Activated naive CD4-positive, alpha-beta T cell treated with anti-CD3 and anti-CD28 coated beads, Interleukin-2, amount 50 U/mL, for 72 hours (primary cell): ENCODE measurements at regions not wholly inside any gene's neighbourhood (a gene's known extent, or its start where the extent isn't known, plus 50 kb on each side); places are given as distances from the start of the nearest gene placed in this dataset.

Experiments used
- ATAC-seq, 2 donors: fragments of 150-1000 bp; cut with Tn5 transposase; 2 replicates each; pipeline ENCODE4 v1.10.0; 2021; ENCODE audit warnings: mild to moderate bottlenecking in 2 of 2, moderate library complexity in 2 of 2
- DNase-seq, 2 donors: peaks; one replicate each; pipeline ENCODE4 v3.0.0; 2021 to 2022; ENCODE audit warnings: low spot score in 2 of 2
- H3K27ac Mint-ChIP-seq, 2 donors: one replicate each; pipeline ENCODE4 v1.8.0; 2022; ENCODE audit warnings: mild to moderate bottlenecking in 2 of 2, mixed read lengths in 2 of 2
- H3K36me3 Mint-ChIP-seq, 2 donors: one replicate each; pipeline ENCODE4 v1.8.0; 2022; ENCODE audit warnings: mixed read lengths in 2 of 2
- H3K9me3 Mint-ChIP-seq, 2 donors: one replicate each; pipeline ENCODE4 v1.8.0; 2022; ENCODE audit warnings: mixed read lengths in 2 of 2

GRCh38 chr14:81694419-81694818, 160.8 kb upstream of the SEL1L start:
- H3K36me3 Mint-ChIP-seq: no peaks in the 10 kb centered on the region
- no peaks in the 10 kb centered on the region for H3K9me3 Mint-ChIP-seq
- ATAC-seq (no peak), DNase-seq (no peak)
- H3K27ac Mint-ChIP-seq: no peak overlapping the region

- ATAC-seq (no peak), DNase-seq (no peak)
- H3K36me3 Mint-ChIP-seq: no peaks in the 10 kb centered on the region
- H3K27ac Mint-ChIP-seq: no peak overlapping the region
- H3K9me3 Mint-ChIP-seq: peaks cover 10 to 14% of the 10 kb centered on the region in 2 donors
These were observed 176.0 kb upstream of the SEL1L start for GRCh38 chr14:81709681-81710080.

GRCh38 chr14:81710232-81710845, 176.7 kb upstream of the SEL1L start:
- Mint-ChIP-seq H3K9me3 (peaks cover 10 to 14% of the 10 kb centered on the region in 2 donors), H3K36me3 (no peaks in the 10 kb centered on the region), H3K27ac (no peak overlapping the region)
- DNase-seq (no peak), ATAC-seq (peak in 1 of 2 donors; percentile 38)

GRCh38 chr14:81715731-81716130, 182.1 kb upstream of the SEL1L start:
- no peaks in the 10 kb centered on the region for H3K36me3 Mint-ChIP-seq
- H3K9me3 Mint-ChIP-seq: peaks cover 5% of the 10 kb centered on the region in 2 donors
- no peak for DNase-seq
- ATAC-seq: no peak
- H3K27ac Mint-ChIP-seq: no peak overlapping the region

GRCh38 chr14:81716953-81717352, 183.3 kb upstream of the SEL1L start:
- ATAC-seq: no peak
- DNase-seq: no peak
- H3K36me3 Mint-ChIP-seq: no peaks in the 10 kb centered on the region
- peaks cover 2 to 3% of the 10 kb centered on the region in 2 donors for H3K9me3 Mint-ChIP-seq
- no peak overlapping the region for H3K27ac Mint-ChIP-seq

- Mint-ChIP-seq H3K36me3 (no peaks in the 10 kb centered on the region), H3K9me3 (no peaks in the 10 kb centered on the region), H3K27ac (no peak overlapping the region)
- ATAC-seq (no peak), DNase-seq (no peak)
These were observed 190.3 kb upstream of the SEL1L start for GRCh38 chr14:81723956-81724355.

GRCh38 chr14:81727218-81727617, 193.6 kb upstream of the SEL1L start:
- DNase-seq (no peak), ATAC-seq (no peak)
- no peak overlapping the region for H3K27ac Mint-ChIP-seq
- H3K9me3 Mint-ChIP-seq: no peaks in the 10 kb centered on the region
- H3K36me3 Mint-ChIP-seq: no peaks in the 10 kb centered on the region

GRCh38 chr14:81728447-81728846, 194.8 kb upstream of the SEL1L start:
- Mint-ChIP-seq H3K9me3 (no peaks in the 10 kb centered on the region), H3K36me3 (no peaks in the 10 kb centered on the region), H3K27ac (no peak overlapping the region)
- DNase-seq (no peak), ATAC-seq (no peak)

- no peak overlapping the region for H3K27ac Mint-ChIP-seq
- no peaks in the 10 kb centered on the region for H3K36me3 Mint-ChIP-seq
- DNase-seq (no peak), ATAC-seq (no peak)
- no peaks in the 10 kb centered on the region for H3K9me3 Mint-ChIP-seq
These were observed 196.0 kb upstream of the SEL1L start for GRCh38 chr14:81729622-81730021.

GRCh38 chr14:81737938-81738337, 204.3 kb upstream of the SEL1L start:
- H3K36me3 Mint-ChIP-seq: no peaks in the 10 kb centered on the region
- no peak overlapping the region for H3K27ac Mint-ChIP-seq
- H3K9me3 Mint-ChIP-seq: peaks cover 5% of the 10 kb centered on the region in 2 donors
- no peak for ATAC-seq
- DNase-seq: no peak

- Mint-ChIP-seq H3K27ac (no peak overlapping the region), H3K36me3 (no peaks in the 10 kb centered on the region), H3K9me3 (peaks cover 5% of the 10 kb centered on the region in 2 donors)
- ATAC-seq: no peak
- no peak for DNase-seq
These were observed 205.4 kb upstream of the SEL1L start for GRCh38 chr14:81738946-81739659.

- H3K27ac Mint-ChIP-seq: no peak overlapping the region
- no peaks in the 10 kb centered on the region for H3K36me3 Mint-ChIP-seq
- DNase-seq: no peak
- H3K9me3 Mint-ChIP-seq: no peaks in the 10 kb centered on the region
- no peak for ATAC-seq
These were observed 210.0 kb upstream of the SEL1L start for GRCh38 chr14:81743605-81744004.

- Mint-ChIP-seq H3K36me3 (no peaks in the 10 kb centered on the region), H3K9me3 (peaks cover 0 to 5% of the 10 kb centered on the region in 2 donors), H3K27ac (no peak overlapping the region)
- DNase-seq (no peak), ATAC-seq (no peak)
These were observed 217.5 kb upstream of the SEL1L start for GRCh38 chr14:81751198-81751597.

GRCh38 chr14:81759541-81759940, 225.9 kb upstream of the SEL1L start:
- no peaks in the 10 kb centered on the region for H3K9me3 Mint-ChIP-seq
- no peaks in the 10 kb centered on the region for H3K36me3 Mint-ChIP-seq
- ATAC-seq: no peak
- no peak for DNase-seq
- no peak overlapping the region for H3K27ac Mint-ChIP-seq

- no peaks in the 10 kb centered on the region for H3K36me3 Mint-ChIP-seq
- peaks cover 0 to 9% of the 10 kb centered on the region in 2 donors for H3K9me3 Mint-ChIP-seq
- no peak for DNase-seq
- H3K27ac Mint-ChIP-seq: no peak overlapping the region
- no peak for ATAC-seq
These were observed 232.1 kb upstream of the SEL1L start for GRCh38 chr14:81765651-81766275.

- peaks cover 0 to 9% of the 10 kb centered on the region in 2 donors for H3K9me3 Mint-ChIP-seq
- no peak for DNase-seq
- no peak for ATAC-seq
- H3K27ac Mint-ChIP-seq: no peak overlapping the region
- no peaks in the 10 kb centered on the region for H3K36me3 Mint-ChIP-seq
These were observed 232.8 kb upstream of the SEL1L start for GRCh38 chr14:81766321-81766915.

GRCh38 chr14:81767266-81767995, 233.8 kb upstream of the SEL1L start:
- Mint-ChIP-seq H3K36me3 (no peaks in the 10 kb centered on the region), H3K27ac (no peak overlapping the region), H3K9me3 (peaks cover 4 to 11% of the 10 kb centered on the region in 2 donors)
- DNase-seq (no peak), ATAC-seq (no peak)
